Kidney (tissue), 13 donors: ENCODE measurements at regions not wholly inside any gene's neighbourhood (a gene's known extent, or its start where the extent isn't known, plus 50 kb on each side); places are given as distances from the start of the nearest gene placed in this dataset.

Source experiments
- DNase-seq, 5 donors: peaks; one replicate each; pipeline ENCODE4 v3.0.0-alpha.2; 2013 to 2020
- FAIRE-seq: peaks from 2 replicates; lab custom pipeline; 2012; peaks lifted over from hg19 to GRCh38; lab: Jason Lieb, UNC
- H3K27ac ChIP-seq, 2 donors: one replicate each; pipeline ENCODE4 v1.7.0; 2013; ENCODE audit warnings: low read depth in 2 of 2, low read length in 2 of 2, inconsistent platforms in 1 of 2
- H3K27me3 ChIP-seq: one replicate; pipeline ENCODE4 v1.7.1; 2013; ENCODE audit warnings: low read length, inconsistent platforms; ENCODE audit not compliant: control insufficient read depth, insufficient read depth
- H3K36me3 ChIP-seq, 3 donors: one replicate each; pipeline versions ENCODE4 v1.7.0 to v1.7.1; 2013; ENCODE audit warnings: low read length in 3 of 3, control low read depth in 1 of 3, inconsistent platforms in 1 of 3; ENCODE audit not compliant: insufficient read depth in 3 of 3, control insufficient read depth in 2 of 3
- H3K4me1 ChIP-seq, 3 donors: one replicate each; pipeline versions ENCODE4 v1.7.0 to v1.7.1; 2013; ENCODE audit warnings: low read length in 3 of 3, inconsistent platforms in 1 of 3, low read depth in 1 of 3; ENCODE audit not compliant: control insufficient read depth in 2 of 3, insufficient read depth in 2 of 3
- H3K4me3 ChIP-seq, 3 donors: one replicate each; pipeline versions ENCODE4 v1.7.0 to v1.8.1; 2013; ENCODE audit warnings: low read length in 3 of 3, control low read depth in 1 of 3, inconsistent platforms in 1 of 3
- H3K9ac ChIP-seq, 3 donors: one replicate each; pipeline versions ENCODE4 v1.7.0 to v1.7.1; 2013; ENCODE audit warnings: low read length in 3 of 3, control low read depth in 1 of 3, inconsistent platforms in 1 of 3
- H3K9me3 ChIP-seq, 3 donors: one replicate each; pipeline versions ENCODE4 v1.7.0 to v1.7.1; 2013; ENCODE audit warnings: low read length in 3 of 3, control low read depth in 1 of 3, inconsistent platforms in 1 of 3; ENCODE audit not compliant: control insufficient read depth in 2 of 3, insufficient read depth in 1 of 3
- CTCF ChIP-seq: IDR thresholded peaks from 3 replicates; pipeline ENCODE4 v1.5.1; 2012; ENCODE audit warnings: mild to moderate bottlenecking, moderate library complexity, borderline replicate concordance; ENCODE audit not compliant: insufficient read depth; ENCODE audit errors: extremely low read depth
- intact Hi-C: fragments of 100-400 bp; cut with DNase I; formaldehyde crosslinking; loops from one replicate; pipeline ENCODE4 v1.11.1; 2022
- donor health status: control.
- donor health status: control.
- donor health status: control.
- donor health status: control.
- donor health status: control.
- donor health status: DM: yes; HTN: yes; CAD: no.
- donor health status: Normal renal cell carcinoma (clear cell type).

DNA sequence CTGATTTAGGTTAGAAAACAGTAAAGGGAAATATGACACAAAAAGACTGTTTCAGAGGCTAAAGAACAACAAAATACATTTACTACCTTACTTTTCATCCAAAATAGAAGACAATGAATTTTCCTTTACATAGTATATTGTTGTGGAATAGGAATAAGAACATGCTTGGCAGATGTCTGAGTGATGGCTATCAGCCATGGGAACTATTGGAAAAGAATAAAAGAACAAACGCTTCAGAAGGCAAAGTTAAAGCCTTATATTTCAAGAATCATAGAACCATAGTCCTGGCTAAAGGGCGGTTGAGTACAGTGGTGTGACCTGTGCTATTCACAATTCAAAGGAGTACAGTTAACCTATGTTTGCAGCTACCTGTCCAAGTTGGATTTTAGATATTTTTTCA is 73.9 kb upstream of the NRXN1 start:
- no peak overlapping the region for H3K9ac ChIP-seq
- DNase-seq = no peak
- no peak overlapping the region for H3K27ac ChIP-seq
- intact Hi-C loops = no loop called here
- H3K36me3 ChIP-seq = no peaks in the 10 kb centered on the region
- no peak overlapping the region for H3K4me3 ChIP-seq
- no peaks in the 10 kb centered on the region for H3K4me1 ChIP-seq
- FAIRE-seq = no peak
- TF ChIP-seq CTCF = no peak
- no peaks in the 10 kb centered on the region for H3K27me3 ChIP-seq
- no peaks in the 10 kb centered on the region for H3K9me3 ChIP-seq

- FAIRE-seq (no peak), DNase-seq (peak; percentile 60 to 83 (median 67))
- Histone ChIP-seq H3K9me3 (no peaks in the 10 kb centered on the region), H3K4me1 (no peaks in the 10 kb centered on the region), H3K27me3 (no peaks in the 10 kb centered on the region), H3K4me3 (no peak overlapping the region), H3K36me3 (no peaks in the 10 kb centered on the region), H3K27ac (no peak overlapping the region), H3K9ac (no peak overlapping the region)
- TF ChIP-seq CTCF = no peak
- intact Hi-C loops = no loop called here
These were observed 71.3 kb upstream of the NRXN1 start for GRCh38 chr2:51103205-51103604.

DNA sequence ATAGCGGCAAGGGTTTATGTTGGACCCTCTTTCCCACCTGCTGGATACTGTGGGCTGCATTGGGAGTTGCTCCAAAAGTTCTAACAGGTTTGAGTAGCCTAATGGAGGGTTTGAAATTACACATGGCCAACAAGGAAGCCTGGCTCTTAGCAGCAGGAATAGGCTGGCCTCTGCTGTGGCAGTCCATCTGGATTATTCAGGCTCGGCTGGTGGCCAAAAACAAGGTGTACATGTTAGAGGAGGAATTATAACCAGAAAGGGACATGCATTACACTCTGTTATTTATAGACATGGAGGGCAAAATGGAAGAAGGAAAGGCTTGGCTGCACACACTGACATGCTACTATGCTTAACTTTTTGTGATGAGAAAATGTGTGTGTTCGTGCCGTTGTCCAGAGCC is 61.1 kb upstream of the NRXN1 start:
- Histone ChIP-seq H3K27ac (no peak overlapping the region), H3K4me3 (no peak overlapping the region), H3K9me3 (no peaks in the 10 kb centered on the region), H3K36me3 (no peaks in the 10 kb centered on the region), H3K27me3 (no peaks in the 10 kb centered on the region), H3K4me1 (no peaks in the 10 kb centered on the region), H3K9ac (no peak overlapping the region)
- no peak for FAIRE-seq
- TF ChIP-seq CTCF = no peak
- intact Hi-C loops = no loop called here
- no peak for DNase-seq

- no peak for TF ChIP-seq CTCF
- no peak for FAIRE-seq
- no peak overlapping the region for H3K27ac ChIP-seq
- intact Hi-C loops = no loop called here
- DNase-seq = no peak
- H3K9me3 ChIP-seq = no peaks in the 10 kb centered on the region
- H3K4me3 ChIP-seq = no peak overlapping the region
- no peak overlapping the region for H3K9ac ChIP-seq
- no peaks in the 10 kb centered on the region for H3K27me3 ChIP-seq
- H3K36me3 ChIP-seq = no peaks in the 10 kb centered on the region
- no peaks in the 10 kb centered on the region for H3K4me1 ChIP-seq
These were observed 53.6 kb upstream of the NRXN1 start for GRCh38 chr2:51085420-51086068.
